Neural cell (in vitro differentiated cells): ENCODE measurements at regions not wholly inside any gene's neighbourhood (a gene's known extent, or its start where the extent isn't known, plus 50 kb on each side); places are given as distances from the start of the nearest gene placed in this dataset.

Source experiments
- H2AFZ ChIP-seq: fragments of 200-600, 300-800 bp; sonication (generic), shearing (Covaris generic); 2 replicates; pipeline ENCODE4 v1.6.0; 2014; ENCODE audit warnings: low read depth, mild to moderate bottlenecking, antibody characterized with exemption, low read length, moderate library complexity
- H3F3A ChIP-seq: fragments of 200-600 bp; shearing (Covaris generic); 2 replicates; pipeline ENCODE4 v1.6.1; 2016; ENCODE audit warnings: mild to moderate bottlenecking, moderate library complexity, mixed read lengths, antibody characterized with exemption, low read length; ENCODE audit not compliant: insufficient read depth, poor library complexity, severe bottlenecking
- H3K27ac ChIP-seq: fragments of 200-600, 300-800 bp; sonication (generic), shearing (Covaris generic); 2 replicates; pipeline ENCODE4 v1.5.1; 2014; ENCODE audit warnings: mild to moderate bottlenecking, low read length, moderate library complexity
- H3K27me3 ChIP-seq: fragments of 300-800, 200-600 bp; sonication (generic), shearing (Covaris generic); 2 replicates; pipeline ENCODE4 v1.6.0; 2014; ENCODE audit warnings: mild to moderate bottlenecking, low read depth, low read length, moderate library complexity; ENCODE audit not compliant: insufficient read depth
- H3K36me3 ChIP-seq: fragments of 300-800, 200-600 bp; sonication (generic), shearing (Covaris generic); 2 replicates; pipeline ENCODE4 v1.5.1; 2014; ENCODE audit warnings: mild to moderate bottlenecking, antibody characterized with exemption, low read length, moderate library complexity; ENCODE audit not compliant: insufficient read depth
- H3K4me2 ChIP-seq: fragments of 300-800, 200-600 bp; sonication (generic), shearing (Covaris generic); 2 replicates; pipeline ENCODE4 v1.6.0; 2014; ENCODE audit warnings: mild to moderate bottlenecking, low read length
- H3K4me3 ChIP-seq: fragments of 300-800, 200-600 bp; sonication (generic), shearing (Covaris generic); 2 replicates; pipeline ENCODE4 v1.5.1; 2014; ENCODE audit warnings: mild to moderate bottlenecking, low read length, moderate library complexity
- H3K79me2 ChIP-seq: fragments of 200-600 bp; shearing (Covaris generic); replicated peaks from 2 replicates; pipeline ENCODE4 v1.6.0; 2014; ENCODE audit warnings: mild to moderate bottlenecking, low read length, moderate library complexity; ENCODE audit not compliant: insufficient read depth
- H3K9ac ChIP-seq: fragments of 300-800, 200-600 bp; sonication (generic), shearing (Covaris generic); 2 replicates; pipeline ENCODE4 v1.6.1; 2016; ENCODE audit warnings: mild to moderate bottlenecking, low read length, mixed read lengths
- H3K9me2 ChIP-seq: fragments of 200-600 bp; shearing (Covaris generic); 2 replicates; pipeline ENCODE4 v1.6.1; 2016; ENCODE audit warnings: mild to moderate bottlenecking, low read length, mixed read lengths; ENCODE audit not compliant: insufficient read depth
- H3K9me3 ChIP-seq: fragments of 200-600, 300-800 bp; sonication (generic), shearing (Covaris generic); 2 replicates; pipeline ENCODE4 v1.6.1; 2016; ENCODE audit warnings: mild to moderate bottlenecking, mixed run types, low read length, moderate library complexity, mixed read lengths
- H4K20me1 ChIP-seq: fragments of 200-600 bp; shearing (Covaris generic); 2 replicates; pipeline ENCODE4 v1.6.1; 2016; ENCODE audit warnings: mild to moderate bottlenecking, mixed run types; ENCODE audit not compliant: insufficient read depth
- EP300 ChIP-seq: fragments of 450-650 bp; conservative IDR thresholded peaks from 2 replicates; pipeline ENCODE4 v1.6.1; 2014; ENCODE audit warnings: antibody characterized with exemption, mild to moderate bottlenecking, moderate library complexity; ENCODE audit not compliant: poor library complexity, severe bottlenecking
- EZH2 ChIP-seq: fragments of 200-600, 300-800 bp; shearing (Covaris generic), sonication (generic); IDR thresholded peaks from 2 replicates; pipeline ENCODE4 v1.6.1; 2014; ENCODE audit warnings: antibody characterized with exemption, low read length, borderline replicate concordance, mild to moderate bottlenecking; ENCODE audit not compliant: insufficient read depth, poor library complexity, severe bottlenecking
- MXI1 ChIP-seq: fragments of 450-650 bp; conservative IDR thresholded peaks from 2 replicates; pipeline ENCODE4 v1.6.1; 2014; ENCODE audit warnings: antibody characterized with exemption, mild to moderate bottlenecking; ENCODE audit not compliant: poor library complexity, severe bottlenecking
- POLR2AphosphoS5 ChIP-seq: IDR thresholded peaks from 2 replicates; pipeline ENCODE4 v1.6.1; 2012
- RAD21 ChIP-seq: fragments of 450-650 bp; conservative IDR thresholded peaks from 2 replicates; pipeline ENCODE4 v1.6.1; 2014; ENCODE audit warnings: antibody characterized with exemption, mild to moderate bottlenecking, moderate library complexity
- SMC3 ChIP-seq: fragments of 450-650 bp; conservative IDR thresholded peaks from 2 replicates; pipeline ENCODE4 v1.6.1; 2014; ENCODE audit warnings: antibody characterized with exemption, mild to moderate bottlenecking, moderate library complexity; ENCODE audit not compliant: poor library complexity
- TAF1 ChIP-seq: IDR thresholded peaks from 2 replicates; pipeline ENCODE4 v1.6.1; 2012; ENCODE audit warnings: low read depth
- TF ChIP-seq, protein P1 (sequence below): fragments of 450-650 bp; IDR thresholded peaks from 2 replicates; pipeline ENCODE4 v1.5.1; 2014; ENCODE audit warnings: antibody characterized with exemption, mild to moderate bottlenecking, moderate library complexity; ENCODE audit not compliant: poor library complexity, severe bottlenecking
- TF ChIP-seq, protein P2 (sequence below): IDR thresholded peaks from 2 replicates; pipeline ENCODE4 v1.6.1; 2012; ENCODE audit warnings: borderline replicate concordance

DNA sequence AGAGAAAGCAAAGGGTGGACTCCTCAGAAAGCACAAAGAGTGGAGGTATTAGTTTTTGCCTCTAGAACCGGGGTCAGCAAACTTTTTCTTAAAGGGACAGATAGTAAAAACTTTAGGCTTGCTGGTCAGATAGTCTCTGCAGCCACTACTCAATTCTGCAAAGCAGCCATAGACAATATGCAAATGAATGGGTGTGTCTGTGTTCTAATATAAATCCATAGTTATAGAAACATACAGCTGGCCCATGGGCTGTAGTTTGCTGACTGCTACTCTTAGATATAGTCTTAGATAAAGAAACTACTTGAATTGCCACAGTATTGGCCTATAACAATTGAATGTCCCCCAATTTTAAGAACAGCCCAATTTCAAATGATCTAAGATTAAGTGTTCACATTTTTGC, 101.6 kb upstream of the CACHD1 start:
- H2AFZ ChIP-seq, result no peak overlapping the region
- no peaks in the 10 kb centered on the region for H3K27me3 ChIP-seq
- H3F3A ChIP-seq, result no peaks in the 10 kb centered on the region
- TF ChIP-seq, protein P1, sequence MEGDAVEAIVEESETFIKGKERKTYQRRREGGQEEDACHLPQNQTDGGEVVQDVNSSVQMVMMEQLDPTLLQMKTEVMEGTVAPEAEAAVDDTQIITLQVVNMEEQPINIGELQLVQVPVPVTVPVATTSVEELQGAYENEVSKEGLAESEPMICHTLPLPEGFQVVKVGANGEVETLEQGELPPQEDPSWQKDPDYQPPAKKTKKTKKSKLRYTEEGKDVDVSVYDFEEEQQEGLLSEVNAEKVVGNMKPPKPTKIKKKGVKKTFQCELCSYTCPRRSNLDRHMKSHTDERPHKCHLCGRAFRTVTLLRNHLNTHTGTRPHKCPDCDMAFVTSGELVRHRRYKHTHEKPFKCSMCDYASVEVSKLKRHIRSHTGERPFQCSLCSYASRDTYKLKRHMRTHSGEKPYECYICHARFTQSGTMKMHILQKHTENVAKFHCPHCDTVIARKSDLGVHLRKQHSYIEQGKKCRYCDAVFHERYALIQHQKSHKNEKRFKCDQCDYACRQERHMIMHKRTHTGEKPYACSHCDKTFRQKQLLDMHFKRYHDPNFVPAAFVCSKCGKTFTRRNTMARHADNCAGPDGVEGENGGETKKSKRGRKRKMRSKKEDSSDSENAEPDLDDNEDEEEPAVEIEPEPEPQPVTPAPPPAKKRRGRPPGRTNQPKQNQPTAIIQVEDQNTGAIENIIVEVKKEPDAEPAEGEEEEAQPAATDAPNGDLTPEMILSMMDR, result no peak
- TF ChIP-seq TAF1 (no peak), MXI1 (no peak), RAD21 (no peak), POLR2AphosphoS5 (no peak), SMC3 (no peak), EZH2 (no peak), EP300 (no peak)
- TF ChIP-seq, protein P2, sequence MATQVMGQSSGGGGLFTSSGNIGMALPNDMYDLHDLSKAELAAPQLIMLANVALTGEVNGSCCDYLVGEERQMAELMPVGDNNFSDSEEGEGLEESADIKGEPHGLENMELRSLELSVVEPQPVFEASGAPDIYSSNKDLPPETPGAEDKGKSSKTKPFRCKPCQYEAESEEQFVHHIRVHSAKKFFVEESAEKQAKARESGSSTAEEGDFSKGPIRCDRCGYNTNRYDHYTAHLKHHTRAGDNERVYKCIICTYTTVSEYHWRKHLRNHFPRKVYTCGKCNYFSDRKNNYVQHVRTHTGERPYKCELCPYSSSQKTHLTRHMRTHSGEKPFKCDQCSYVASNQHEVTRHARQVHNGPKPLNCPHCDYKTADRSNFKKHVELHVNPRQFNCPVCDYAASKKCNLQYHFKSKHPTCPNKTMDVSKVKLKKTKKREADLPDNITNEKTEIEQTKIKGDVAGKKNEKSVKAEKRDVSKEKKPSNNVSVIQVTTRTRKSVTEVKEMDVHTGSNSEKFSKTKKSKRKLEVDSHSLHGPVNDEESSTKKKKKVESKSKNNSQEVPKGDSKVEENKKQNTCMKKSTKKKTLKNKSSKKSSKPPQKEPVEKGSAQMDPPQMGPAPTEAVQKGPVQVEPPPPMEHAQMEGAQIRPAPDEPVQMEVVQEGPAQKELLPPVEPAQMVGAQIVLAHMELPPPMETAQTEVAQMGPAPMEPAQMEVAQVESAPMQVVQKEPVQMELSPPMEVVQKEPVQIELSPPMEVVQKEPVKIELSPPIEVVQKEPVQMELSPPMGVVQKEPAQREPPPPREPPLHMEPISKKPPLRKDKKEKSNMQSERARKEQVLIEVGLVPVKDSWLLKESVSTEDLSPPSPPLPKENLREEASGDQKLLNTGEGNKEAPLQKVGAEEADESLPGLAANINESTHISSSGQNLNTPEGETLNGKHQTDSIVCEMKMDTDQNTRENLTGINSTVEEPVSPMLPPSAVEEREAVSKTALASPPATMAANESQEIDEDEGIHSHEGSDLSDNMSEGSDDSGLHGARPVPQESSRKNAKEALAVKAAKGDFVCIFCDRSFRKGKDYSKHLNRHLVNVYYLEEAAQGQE, result no peak
- H3K4me2 ChIP-seq, result no peak overlapping the region
- no peaks in the 10 kb centered on the region for H3K9me3 ChIP-seq
- no peaks in the 10 kb centered on the region for H3K9me2 ChIP-seq
- no peaks in the 10 kb centered on the region for H3K36me3 ChIP-seq
- H3K79me2 ChIP-seq, result no peaks in the 10 kb centered on the region
- H3K9ac ChIP-seq, result no peak overlapping the region
- H3K27ac ChIP-seq, result no peak overlapping the region
- H4K20me1 ChIP-seq, result no peaks in the 10 kb centered on the region
- no peak overlapping the region for H3K4me3 ChIP-seq

DNA sequence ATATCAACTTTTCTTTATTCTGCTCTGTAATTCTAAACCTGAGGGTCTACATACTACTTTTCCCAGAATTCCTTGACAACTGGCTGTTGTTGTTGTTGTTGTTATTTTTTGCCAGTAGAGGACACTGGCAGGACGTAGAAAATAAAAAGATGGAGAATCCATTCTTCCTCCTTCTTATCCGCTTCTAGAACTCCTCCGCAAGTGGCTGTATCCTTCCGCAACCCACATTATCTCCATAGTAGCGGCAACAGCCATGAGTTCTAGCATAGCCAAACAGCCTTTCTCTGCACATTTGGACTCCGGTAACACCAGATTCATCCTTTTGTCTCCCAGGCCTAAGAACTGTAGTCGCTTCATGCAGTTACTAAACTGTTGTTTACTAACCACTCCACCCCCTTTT, 91.1 kb upstream of the CACHD1 start:
- TF ChIP-seq POLR2AphosphoS5 (no peak), SMC3 (no peak), MXI1 (no peak), TAF1 (no peak), EP300 (no peak), RAD21 (no peak), EZH2 (no peak)
- TF ChIP-seq, protein P1, result no peak
- TF ChIP-seq, protein P2, result no peak
- Histone ChIP-seq H3K27ac (no peak overlapping the region), H4K20me1 (no peaks in the 10 kb centered on the region), H3K9ac (no peak overlapping the region), H3K4me3 (no peak overlapping the region), H3K79me2 (no peaks in the 10 kb centered on the region), H2AFZ (no peak overlapping the region), H3K36me3 (no peaks in the 10 kb centered on the region), H3K4me2 (no peak overlapping the region), H3K27me3 (no peaks in the 10 kb centered on the region), H3F3A (no peaks in the 10 kb centered on the region), H3K9me2 (no peaks in the 10 kb centered on the region), H3K9me3 (no peaks in the 10 kb centered on the region)
